Eye (tissue), 1 donor: ENCODE measurements at regions not wholly inside any gene's neighbourhood (a gene's known extent, or its start where the extent isn't known, plus 50 kb on each side); places are given as distances from the start of the nearest gene placed in this dataset.

Source experiments
- DNase-seq: peaks from one replicate; pipeline ENCODE4 v3.0.0-alpha.2; 2015

GRCh38 chr9:23451802-23452418 lies 374.1 kb downstream of the ELAVL2 start:
- no peak for DNase-seq

- DNase-seq: no peak
These were observed 361.8 kb downstream of the ELAVL2 start for GRCh38 chr9:23464275-23464674.

GRCh38 chr9:23467276-23467675 lies 358.8 kb downstream of the ELAVL2 start:
- DNase-seq: no peak

GRCh38 chr9:23477908-23478307 lies 348.1 kb downstream of the ELAVL2 start:
- DNase-seq: no peak

- DNase-seq: no peak
These were observed 342.5 kb downstream of the ELAVL2 start for GRCh38 chr9:23483566-23483965.

- peak; percentile 85 for DNase-seq
These were observed 333.7 kb downstream of the ELAVL2 start for GRCh38 chr9:23492126-23493002.

- peak; percentile 8 for DNase-seq
These were observed 332.8 kb downstream of the ELAVL2 start for GRCh38 chr9:23493219-23493618.

- peak; percentile 28 for DNase-seq
These were observed 329.4 kb downstream of the ELAVL2 start for GRCh38 chr9:23496489-23497136.

- no peak for DNase-seq
These were observed 328.9 kb downstream of the ELAVL2 start for GRCh38 chr9:23497137-23497504.

GRCh38 chr9:23502004-23502403 lies 324.0 kb downstream of the ELAVL2 start:
- no peak for DNase-seq

GRCh38 chr9:23522952-23523351 lies 303.1 kb downstream of the ELAVL2 start:
- no peak for DNase-seq

GRCh38 chr9:23524607-23525155 lies 301.4 kb downstream of the ELAVL2 start:
- DNase-seq: no peak

- DNase-seq: no peak
These were observed 299.2 kb downstream of the ELAVL2 start for GRCh38 chr9:23526806-23527205.

- no peak for DNase-seq
These were observed 293.8 kb downstream of the ELAVL2 start for GRCh38 chr9:23532282-23532681.

- peak; percentile 95 for DNase-seq
These were observed 288.6 kb downstream of the ELAVL2 start for GRCh38 chr9:23537192-23538066.

GRCh38 chr9:23538067-23538402 lies 288.0 kb downstream of the ELAVL2 start:
- no peak for DNase-seq

GRCh38 chr9:23538461-23539003 lies 287.5 kb downstream of the ELAVL2 start:
- no peak for DNase-seq

GRCh38 chr9:23539311-23539710 lies 286.7 kb downstream of the ELAVL2 start:
- DNase-seq: peak; percentile 30

- DNase-seq: no peak
These were observed 284.1 kb downstream of the ELAVL2 start for GRCh38 chr9:23541976-23542375.

- no peak for DNase-seq
These were observed 283.6 kb downstream of the ELAVL2 start for GRCh38 chr9:23542438-23542837.

- DNase-seq: no peak
These were observed 283.1 kb downstream of the ELAVL2 start for GRCh38 chr9:23542927-23543326.

- peak; percentile 47 for DNase-seq
These were observed 282.6 kb downstream of the ELAVL2 start for GRCh38 chr9:23543419-23543818.
